22Rv1 (cell line): ENCODE measurements at regions not wholly inside any gene's neighbourhood (a gene's known extent, or its start where the extent isn't known, plus 50 kb on each side); places are given as distances from the start of the nearest gene placed in this dataset.

Experiments
- CTCF ChIP-seq: fragments of 450-650 bp; IDR thresholded peaks from 2 replicates; pipeline ENCODE4 v1.5.1; 2017; ENCODE audit warnings: mild to moderate bottlenecking
- ZFX ChIP-seq: fragments of 450-650 bp; IDR thresholded peaks from 2 replicates; pipeline ENCODE4 v1.6.1; 2017; ENCODE audit warnings: antibody characterized with exemption, borderline replicate concordance

DNA sequence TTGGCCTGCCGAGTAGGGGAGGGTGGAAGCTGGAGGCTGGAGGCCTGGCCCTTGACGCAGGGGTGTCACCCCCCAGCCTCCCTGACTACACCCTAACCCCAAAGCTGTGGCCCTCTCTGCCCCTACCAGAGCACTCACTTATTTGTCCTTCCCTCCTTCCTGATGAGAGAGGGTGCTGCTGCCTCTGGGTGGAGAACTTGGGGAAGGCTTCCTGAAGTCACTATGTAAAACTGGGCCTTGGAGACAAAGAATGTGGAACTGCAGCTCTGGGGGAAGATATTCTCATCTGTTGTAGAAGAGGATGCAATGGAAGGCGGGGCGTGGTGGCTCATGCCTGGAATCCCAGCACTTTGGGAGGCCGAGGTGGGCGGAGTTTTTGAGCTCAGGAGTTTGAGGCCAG lies 485.2 kb downstream of the ZNF536 start:
- no peak for TF ChIP-seq CTCF
- TF ChIP-seq ZFX, result no peak
